ENCODE measurements at regions not wholly inside any gene's neighbourhood (a gene's known extent, or its start where the extent isn't known, plus 50 kb on each side); places are given as distances from the start of the nearest gene placed in this dataset.
A peak's percentile ranks its signal among the peaks of the same experiment; 100 is the strongest.

DNA sequence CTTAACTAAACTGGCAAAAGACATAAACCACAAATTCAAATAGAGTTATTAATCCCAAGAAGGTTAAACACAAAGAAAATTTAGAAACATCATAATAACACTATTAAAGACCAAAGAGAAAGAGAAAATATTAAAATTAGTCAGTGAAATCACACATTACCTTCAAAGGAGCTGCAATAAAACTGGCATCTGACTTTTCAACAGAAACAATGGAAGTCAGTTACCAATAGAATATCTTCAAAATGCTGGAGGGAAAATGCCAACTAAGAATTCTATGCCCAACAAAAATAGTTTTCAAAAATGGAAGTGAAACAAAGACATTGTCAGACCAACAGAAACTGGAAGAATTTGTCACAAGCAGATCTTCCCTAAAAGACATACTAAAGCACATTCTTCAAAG is 68.7 kb upstream of the RNF7 start:
- TF ChIP-seq EP300 (IDR thresholded peaks at IDR 0.05) (no peak), POLR2AphosphoS5 (IDR thresholded peaks at IDR 0.05) (no peak), POLR2A (IDR thresholded peaks at IDR 0.05) (no peak)
- no peak for ATAC-seq
- Histone ChIP-seq H3K4me1 (no peaks in the 10 kb centered on the region), H3K27ac (no peak overlapping the region), H3K9me3 (peaks cover 0 to 11% (median 0%) of the 10 kb centered on the region in 3 donors), H3K36me3 (no peaks in the 10 kb centered on the region), H3K4me3 (no peak overlapping the region), H3K27me3 (no peaks in the 10 kb centered on the region)

DNA sequence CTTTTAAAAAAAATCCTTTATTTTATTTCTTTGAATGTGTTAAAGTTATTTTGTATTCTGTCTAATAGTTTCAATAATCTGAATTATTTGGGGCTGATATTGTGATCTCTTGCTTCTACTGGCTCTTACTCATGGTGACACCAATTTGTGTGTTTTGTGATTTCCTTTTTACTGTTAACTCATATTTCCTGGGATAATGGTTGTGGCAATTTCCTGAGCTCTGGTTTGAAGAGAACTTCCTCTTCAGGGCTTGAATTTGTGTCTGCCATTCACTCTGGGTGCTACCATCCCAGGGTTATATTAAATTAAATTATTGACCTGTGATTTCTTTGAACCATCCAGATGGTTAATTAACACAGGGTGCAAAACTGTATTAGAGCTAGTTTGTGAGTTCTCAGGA is 60.4 kb upstream of the RNF7 start:
- Histone ChIP-seq H3K36me3 (no peaks in the 10 kb centered on the region), H3K27me3 (no peaks in the 10 kb centered on the region), H3K9me3 (no peaks in the 10 kb centered on the region), H3K27ac (no peak overlapping the region), H3K4me1 (no peaks in the 10 kb centered on the region), H3K4me3 (no peak overlapping the region)
- no peak for ATAC-seq
- TF ChIP-seq POLR2A (IDR thresholded peaks at IDR 0.05) (no peak), POLR2AphosphoS5 (IDR thresholded peaks at IDR 0.05) (no peak), EP300 (IDR thresholded peaks at IDR 0.05) (no peak)
- TF ChIP-seq, protein P1, sequence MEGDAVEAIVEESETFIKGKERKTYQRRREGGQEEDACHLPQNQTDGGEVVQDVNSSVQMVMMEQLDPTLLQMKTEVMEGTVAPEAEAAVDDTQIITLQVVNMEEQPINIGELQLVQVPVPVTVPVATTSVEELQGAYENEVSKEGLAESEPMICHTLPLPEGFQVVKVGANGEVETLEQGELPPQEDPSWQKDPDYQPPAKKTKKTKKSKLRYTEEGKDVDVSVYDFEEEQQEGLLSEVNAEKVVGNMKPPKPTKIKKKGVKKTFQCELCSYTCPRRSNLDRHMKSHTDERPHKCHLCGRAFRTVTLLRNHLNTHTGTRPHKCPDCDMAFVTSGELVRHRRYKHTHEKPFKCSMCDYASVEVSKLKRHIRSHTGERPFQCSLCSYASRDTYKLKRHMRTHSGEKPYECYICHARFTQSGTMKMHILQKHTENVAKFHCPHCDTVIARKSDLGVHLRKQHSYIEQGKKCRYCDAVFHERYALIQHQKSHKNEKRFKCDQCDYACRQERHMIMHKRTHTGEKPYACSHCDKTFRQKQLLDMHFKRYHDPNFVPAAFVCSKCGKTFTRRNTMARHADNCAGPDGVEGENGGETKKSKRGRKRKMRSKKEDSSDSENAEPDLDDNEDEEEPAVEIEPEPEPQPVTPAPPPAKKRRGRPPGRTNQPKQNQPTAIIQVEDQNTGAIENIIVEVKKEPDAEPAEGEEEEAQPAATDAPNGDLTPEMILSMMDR (IDR thresholded peaks at IDR 0.05) = no peak

DNA sequence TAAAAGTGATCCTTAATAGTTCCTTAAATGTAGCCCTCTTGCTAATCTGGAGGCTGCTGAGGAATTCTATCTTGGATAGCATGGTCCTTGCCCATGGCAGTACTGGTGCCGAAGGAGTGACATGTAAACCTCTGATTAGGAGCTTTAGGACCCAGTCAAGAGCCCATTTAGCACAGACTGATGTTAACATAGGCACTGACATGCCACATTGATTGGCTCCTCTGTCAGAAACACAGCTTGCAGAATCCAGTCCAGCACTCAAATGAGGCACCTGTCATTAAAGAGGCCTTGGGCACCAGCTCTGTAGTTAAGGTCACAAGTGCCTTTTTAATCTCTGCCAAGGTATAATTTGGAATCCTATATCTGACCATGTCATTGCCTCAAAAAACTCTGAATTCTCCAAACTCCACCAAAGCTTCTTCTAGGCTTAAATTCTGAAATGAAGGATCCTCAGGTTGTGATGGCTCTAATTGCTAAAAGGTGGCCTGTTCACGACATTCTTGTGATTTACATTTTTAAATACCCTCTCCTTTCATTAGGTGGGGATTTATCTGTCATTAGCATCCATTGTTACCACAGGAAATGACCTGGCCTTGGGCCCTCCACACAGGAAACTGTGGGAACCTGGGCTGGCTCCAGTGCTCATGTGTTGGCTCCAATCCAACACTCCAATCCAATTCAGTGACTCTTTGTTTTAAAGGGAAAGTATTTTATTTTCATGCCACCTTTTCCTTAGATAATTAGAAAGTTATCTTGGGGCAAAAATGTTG is 57.3 kb upstream of the RNF7 start:
- ATAC-seq = no peak
- H3K9me3 ChIP-seq = no peaks in the 10 kb centered on the region
- no peaks in the 10 kb centered on the region for H3K4me1 ChIP-seq
- no peak overlapping the region for H3K4me3 ChIP-seq
- H3K27me3 ChIP-seq = no peaks in the 10 kb centered on the region
- H3K27ac ChIP-seq = peak overlapping the region in 1 of 4 donors; percentile 23
- TF ChIP-seq EP300 (IDR thresholded peaks at IDR 0.05) (no peak), POLR2AphosphoS5 (IDR thresholded peaks at IDR 0.05) (no peak), POLR2A (IDR thresholded peaks at IDR 0.05) (no peak)
- TF ChIP-seq, protein P1 (IDR thresholded peaks at IDR 0.05) = no peak
- H3K36me3 ChIP-seq = no peaks in the 10 kb centered on the region
- 29 to 63% methylated on average over 1 to 2 of the region's 2 CpGs for WGBS, 2 donors (ENCODE audit: low coverage in 1 of 2)

DNA sequence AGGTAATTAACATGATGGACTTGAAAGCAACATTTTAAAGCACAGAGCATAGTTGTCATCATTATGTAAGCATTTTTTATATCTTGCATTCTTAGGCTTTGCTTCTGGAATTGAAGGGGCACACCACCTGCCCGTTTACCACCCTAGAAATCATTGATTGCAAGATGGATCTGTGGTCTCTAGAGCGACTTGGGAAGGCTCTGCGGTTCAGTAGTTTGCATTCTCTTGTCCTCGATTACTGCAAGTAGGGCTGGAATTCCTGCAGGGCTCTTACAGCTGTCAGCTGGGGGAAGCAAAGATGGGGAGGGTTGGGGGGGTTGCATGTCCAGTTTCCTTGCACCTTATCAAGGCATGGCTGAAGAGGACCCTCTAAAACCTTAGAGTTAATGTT is 56.7 kb upstream of the RNF7 start:
- ATAC-seq = no peak
- Histone ChIP-seq H3K9me3 (no peaks in the 10 kb centered on the region), H3K27me3 (no peaks in the 10 kb centered on the region), H3K27ac (no peak overlapping the region), H3K4me3 (no peak overlapping the region), H3K36me3 (no peaks in the 10 kb centered on the region), H3K4me1 (peaks cover 0 to 4% (median 0%) of the 10 kb centered on the region in 3 donors)
- WGBS, 2 donors (ENCODE audit: low coverage in 1 of 2) = 27 to 60% methylated on average over 2 to 4 of the region's 4 CpGs
- TF ChIP-seq, protein P1 (IDR thresholded peaks at IDR 0.05) = no peak
- TF ChIP-seq EP300 (IDR thresholded peaks at IDR 0.05) (no peak), POLR2AphosphoS5 (IDR thresholded peaks at IDR 0.05) (no peak), POLR2A (IDR thresholded peaks at IDR 0.05) (no peak)

DNA sequence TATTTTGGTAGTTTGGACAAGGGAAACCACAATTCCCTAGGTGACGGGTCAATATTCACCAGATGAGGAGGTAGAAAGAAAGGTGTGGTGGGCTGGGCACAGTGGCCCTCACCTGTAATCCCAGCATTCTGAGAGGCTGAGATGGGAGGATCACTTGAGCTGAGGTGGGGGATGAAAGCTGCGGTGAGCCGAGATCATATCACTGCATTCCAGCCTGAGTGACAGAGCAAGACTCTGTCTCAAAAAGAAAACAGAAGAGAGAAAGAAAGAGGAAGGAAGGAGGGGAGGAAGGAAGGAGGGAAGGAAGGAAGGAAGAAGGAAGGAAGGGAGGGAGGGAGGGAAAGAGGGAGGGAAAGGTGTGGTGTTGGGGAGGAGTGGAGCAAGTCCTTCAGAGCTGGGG is 56.1 kb upstream of the RNF7 start:
- no peaks in the 10 kb centered on the region for H3K36me3 ChIP-seq
- H3K4me3 ChIP-seq = no peak overlapping the region
- no peak overlapping the region for H3K27ac ChIP-seq
- H3K27me3 ChIP-seq = no peaks in the 10 kb centered on the region
- TF ChIP-seq, protein P1 (IDR thresholded peaks at IDR 0.05) = no peak
- TF ChIP-seq EP300 (IDR thresholded peaks at IDR 0.05) = no peak
- TF ChIP-seq POLR2AphosphoS5 (IDR thresholded peaks at IDR 0.05) = no peak
- no peak for TF ChIP-seq POLR2A (IDR thresholded peaks at IDR 0.05)
- ATAC-seq = no peak
- H3K9me3 ChIP-seq = no peaks in the 10 kb centered on the region
- 73 to 80% methylated on average over 2 to 3 of the region's 3 CpGs for WGBS, 2 donors (ENCODE audit: low coverage in 1 of 2)
- peaks cover 0 to 11% (median 0%) of the 10 kb centered on the region in 3 donors for H3K4me1 ChIP-seq
